ENCODE measurements at regions not wholly inside any gene's neighbourhood (a gene's known extent, or its start where the extent isn't known, plus 50 kb on each side); places are given as distances from the start of the nearest gene placed in this dataset.

DNA sequence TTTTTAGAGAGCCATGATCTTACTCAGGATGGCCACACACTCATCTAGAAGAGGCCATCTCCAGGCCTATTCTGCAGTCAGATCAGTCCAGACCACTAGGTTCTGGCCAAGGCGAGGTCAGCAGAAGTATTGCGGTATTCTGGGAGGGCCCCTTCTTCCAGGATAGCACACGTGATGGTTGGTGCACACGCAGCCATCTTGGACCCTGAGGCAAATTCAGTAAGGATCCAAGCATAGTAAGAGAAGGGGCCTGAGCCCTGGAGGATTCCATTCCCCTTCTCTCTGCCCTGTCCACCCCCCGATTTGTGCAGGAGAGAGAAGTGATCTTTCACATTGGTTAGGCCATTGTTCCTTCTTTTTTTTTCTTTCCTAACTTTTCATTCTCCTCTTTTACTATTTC, 957.9 kb downstream of the BRD1 start:
- no peak for TF ChIP-seq POLR2A (IDR thresholded peaks at IDR 0.05; ENCODE audit: extremely low read depth, insufficient read length)
- TF ChIP-seq, protein P1, sequence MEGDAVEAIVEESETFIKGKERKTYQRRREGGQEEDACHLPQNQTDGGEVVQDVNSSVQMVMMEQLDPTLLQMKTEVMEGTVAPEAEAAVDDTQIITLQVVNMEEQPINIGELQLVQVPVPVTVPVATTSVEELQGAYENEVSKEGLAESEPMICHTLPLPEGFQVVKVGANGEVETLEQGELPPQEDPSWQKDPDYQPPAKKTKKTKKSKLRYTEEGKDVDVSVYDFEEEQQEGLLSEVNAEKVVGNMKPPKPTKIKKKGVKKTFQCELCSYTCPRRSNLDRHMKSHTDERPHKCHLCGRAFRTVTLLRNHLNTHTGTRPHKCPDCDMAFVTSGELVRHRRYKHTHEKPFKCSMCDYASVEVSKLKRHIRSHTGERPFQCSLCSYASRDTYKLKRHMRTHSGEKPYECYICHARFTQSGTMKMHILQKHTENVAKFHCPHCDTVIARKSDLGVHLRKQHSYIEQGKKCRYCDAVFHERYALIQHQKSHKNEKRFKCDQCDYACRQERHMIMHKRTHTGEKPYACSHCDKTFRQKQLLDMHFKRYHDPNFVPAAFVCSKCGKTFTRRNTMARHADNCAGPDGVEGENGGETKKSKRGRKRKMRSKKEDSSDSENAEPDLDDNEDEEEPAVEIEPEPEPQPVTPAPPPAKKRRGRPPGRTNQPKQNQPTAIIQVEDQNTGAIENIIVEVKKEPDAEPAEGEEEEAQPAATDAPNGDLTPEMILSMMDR (IDR thresholded peaks at IDR 0.05; ENCODE audit: low read depth, low read length): no peak

Measured in NB4 (cell line).